ENCODE measurements at regions not wholly inside any gene's neighbourhood (a gene's known extent, or its start where the extent isn't known, plus 50 kb on each side); places are given as distances from the start of the nearest gene placed in this dataset.

GRCh38 chr5:74507370-74508005 is 133.0 kb downstream of the ENC1 start:
- Histone ChIP-seq H3K9me1 (replicated peaks; ENCODE audit: control insufficient read depth, extremely low read depth, insufficient read depth, low read length) (no peaks in the 10 kb centered on the region), H3K79me2 (ENCODE audit: control insufficient read depth, insufficient read depth, low read length) (no peaks in the 10 kb centered on the region), H3K9ac (replicated peaks; ENCODE audit: extremely low read depth, insufficient read depth, low read length) (no peak overlapping the region), H3K4me3 (replicated peaks in 1 of 3; ENCODE audit: insufficient read depth in 1 of 3, low read depth in 1 of 3, low read length in 3 of 3) (no peak overlapping the region), H4K20me1 (replicated peaks; ENCODE audit: control insufficient read depth, extremely low read depth, insufficient read depth, low read length) (no peaks in the 10 kb centered on the region), H3K27me3 (ENCODE audit: control insufficient read depth in 2 of 2, insufficient read depth in 2 of 2, low read length in 2 of 2) (no peaks in the 10 kb centered on the region), H3K4me2 (ENCODE audit: insufficient read depth, low read length) (no peak overlapping the region), H3K36me3 (ENCODE audit: control insufficient read depth in 2 of 2, extremely low read depth in 1 of 2, insufficient read depth in 2 of 2, low read length in 2 of 2) (no peaks in the 10 kb centered on the region), H3K27ac (ENCODE audit: insufficient read depth, low read depth, low read length) (no peak overlapping the region), H2AFZ (ENCODE audit: low read depth, low read length) (no peak overlapping the region), H3K4me1 (ENCODE audit: control insufficient read depth, extremely low read depth, insufficient read depth, low read length) (peaks cover 6% of the 10 kb centered on the region), H3K9me3 (replicated peaks; ENCODE audit: control insufficient read depth, insufficient read depth, low read length) (no peaks in the 10 kb centered on the region)
- no peak for DNase-seq (ENCODE audit: low read depth, low spot score)
- FAIRE-seq = no peak
- dilution Hi-C loops (cut with MboI; ENCODE audit: extremely low pct_ligation_motif_present, low sequenced_read_pairs) (no loop called here), intact Hi-C loops (cut with micrococcal nuclease) (no loop called here)
- ChIA-PET CTCF (interaction anchor here (0.9 kb wide), 1 partner anchor 8 kb away, joined by 4 read pairs; no protein-coding TSS in a partner anchor), POLR2A (no interaction called here)
- TF ChIP-seq FOS (IDR thresholded peaks at IDR 0.05; ENCODE audit: borderline replicate concordance, insufficient read depth, low read length) (no peak), MYC (IDR thresholded peaks at IDR 0.05; ENCODE audit: low read depth, low read length) (no peak), POLR2A (IDR thresholded peaks at IDR 0.05; ENCODE audit: low read depth, low read length) (no peak), GATA2 (IDR thresholded peaks at IDR 0.05; ENCODE audit: insufficient read depth, insufficient read length, low read depth, low read length) (no peak), POLR2AphosphoS5 (IDR thresholded peaks at IDR 0.05; ENCODE audit: insufficient read depth, low read depth, low read length) (no peak), MAX (IDR thresholded peaks at IDR 0.05; ENCODE audit: insufficient read depth, insufficient read length) (no peak), JUN (IDR thresholded peaks at IDR 0.05; ENCODE audit: borderline replicate concordance, insufficient read depth, insufficient read length, low read depth) (no peak), EZH2 (IDR thresholded peaks at IDR 0.05; ENCODE audit: borderline replicate concordance, low read depth, low read length, severe bottlenecking) (no peak)
- TF ChIP-seq, protein P1, sequence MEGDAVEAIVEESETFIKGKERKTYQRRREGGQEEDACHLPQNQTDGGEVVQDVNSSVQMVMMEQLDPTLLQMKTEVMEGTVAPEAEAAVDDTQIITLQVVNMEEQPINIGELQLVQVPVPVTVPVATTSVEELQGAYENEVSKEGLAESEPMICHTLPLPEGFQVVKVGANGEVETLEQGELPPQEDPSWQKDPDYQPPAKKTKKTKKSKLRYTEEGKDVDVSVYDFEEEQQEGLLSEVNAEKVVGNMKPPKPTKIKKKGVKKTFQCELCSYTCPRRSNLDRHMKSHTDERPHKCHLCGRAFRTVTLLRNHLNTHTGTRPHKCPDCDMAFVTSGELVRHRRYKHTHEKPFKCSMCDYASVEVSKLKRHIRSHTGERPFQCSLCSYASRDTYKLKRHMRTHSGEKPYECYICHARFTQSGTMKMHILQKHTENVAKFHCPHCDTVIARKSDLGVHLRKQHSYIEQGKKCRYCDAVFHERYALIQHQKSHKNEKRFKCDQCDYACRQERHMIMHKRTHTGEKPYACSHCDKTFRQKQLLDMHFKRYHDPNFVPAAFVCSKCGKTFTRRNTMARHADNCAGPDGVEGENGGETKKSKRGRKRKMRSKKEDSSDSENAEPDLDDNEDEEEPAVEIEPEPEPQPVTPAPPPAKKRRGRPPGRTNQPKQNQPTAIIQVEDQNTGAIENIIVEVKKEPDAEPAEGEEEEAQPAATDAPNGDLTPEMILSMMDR (IDR thresholded peaks at IDR 0.05; ENCODE audit: extremely low read depth in 1 of 2, insufficient read depth in 1 of 2, low read depth in 1 of 2, low read length in 2 of 2) = no peak
- BruUV-seq (replicated peaks) = no TSS peak

Measured in endothelial cell of umbilical vein (primary cell).